GM21515 (cell line): ENCODE measurements at regions not wholly inside any gene's neighbourhood (a gene's known extent, or its start where the extent isn't known, plus 50 kb on each side); places are given as distances from the start of the nearest gene placed in this dataset.

Experiments used
- ATAC-seq: cut with Tn5 transposase; IDR thresholded peaks from one replicate; pipeline ENCODE4 v1.9.1; 2021; ENCODE audit not compliant: unreplicated experiment

DNA sequence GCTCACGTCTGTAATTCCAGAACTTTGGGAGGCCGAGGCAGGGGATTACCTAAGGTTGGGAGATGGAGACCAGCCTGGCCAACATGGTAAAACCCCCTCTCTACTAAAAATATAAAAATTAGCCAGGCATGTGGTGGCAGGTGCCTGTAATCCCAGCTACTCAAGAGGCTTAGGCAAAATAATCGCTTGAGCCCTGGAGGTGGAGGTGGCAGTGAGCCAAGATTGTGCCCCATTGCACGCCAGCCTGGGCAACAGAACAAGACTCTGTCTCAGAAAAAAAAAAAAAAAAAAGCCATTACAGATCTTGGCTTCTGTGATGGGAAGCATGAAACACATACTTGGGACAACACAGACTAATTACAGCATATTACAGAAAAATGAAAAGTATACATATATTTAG lies 1404.5 kb upstream of the SPRY2 start:
- no peak for ATAC-seq

DNA sequence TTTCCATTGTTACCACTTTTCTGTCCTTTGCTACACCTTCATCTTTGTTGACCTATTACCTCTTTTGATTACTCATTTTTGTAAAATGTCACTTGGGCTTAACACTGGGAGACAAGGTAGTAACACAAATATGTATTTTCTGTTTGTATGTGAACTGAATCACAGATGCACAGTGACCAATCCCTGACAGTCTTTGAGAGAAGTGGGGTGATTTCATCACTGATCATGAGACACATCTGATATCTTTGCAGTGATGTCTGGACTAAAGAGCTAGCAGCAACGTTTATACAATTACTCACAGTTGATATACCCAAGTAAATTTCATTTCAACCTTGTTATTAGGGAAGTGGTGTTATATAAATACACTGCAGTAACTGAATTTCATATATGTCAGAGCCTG lies 1397.4 kb upstream of the SPRY2 start:
- ATAC-seq = no peak

GRCh38 chr13:81726037-81726726 lies 1385.3 kb upstream of the SPRY2 start:
- no peak for ATAC-seq

GRCh38 chr13:81722456-81722855 lies 1381.5 kb upstream of the SPRY2 start:
- no peak for ATAC-seq

DNA sequence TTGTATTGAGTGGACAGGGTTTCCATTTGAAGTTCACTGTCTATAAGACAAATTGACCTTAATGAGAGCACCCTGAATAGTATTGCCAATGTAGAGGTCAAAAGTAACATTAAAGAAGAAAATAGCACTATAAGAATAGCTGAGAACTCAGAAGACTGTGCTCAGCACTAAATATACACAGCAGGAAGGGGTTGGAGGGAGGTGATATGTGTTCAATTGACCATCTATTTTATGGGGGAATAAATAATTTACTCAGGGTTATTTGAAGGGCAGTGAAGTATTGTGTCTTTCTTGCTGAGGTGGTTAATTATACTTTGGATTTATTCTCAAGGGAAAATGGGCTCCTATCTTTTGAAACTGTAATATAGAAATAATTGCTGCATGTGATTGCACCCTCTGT lies 1380.5 kb upstream of the SPRY2 start:
- ATAC-seq = no peak

DNA sequence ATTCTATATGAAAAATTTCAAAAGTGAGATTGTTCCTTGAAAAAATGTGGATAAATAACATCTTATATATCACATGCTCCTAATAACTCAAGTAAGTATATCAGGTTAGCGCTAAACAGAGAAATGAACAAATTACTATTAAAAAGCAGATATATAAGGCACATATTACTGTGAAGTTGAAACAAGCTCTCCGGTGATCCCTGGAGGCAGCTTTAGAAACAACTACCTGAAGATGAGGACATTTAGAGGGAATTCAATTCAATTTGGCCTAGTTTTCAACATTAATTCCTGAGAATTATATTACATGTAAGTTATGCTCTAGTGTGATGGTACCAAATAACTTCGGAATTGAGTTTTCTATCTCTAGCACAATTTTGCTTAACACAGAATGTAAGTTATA lies 1373.6 kb upstream of the SPRY2 start:
- ATAC-seq = no peak

GRCh38 chr13:81713201-81713600 lies 1372.3 kb upstream of the SPRY2 start:
- ATAC-seq = no peak

DNA sequence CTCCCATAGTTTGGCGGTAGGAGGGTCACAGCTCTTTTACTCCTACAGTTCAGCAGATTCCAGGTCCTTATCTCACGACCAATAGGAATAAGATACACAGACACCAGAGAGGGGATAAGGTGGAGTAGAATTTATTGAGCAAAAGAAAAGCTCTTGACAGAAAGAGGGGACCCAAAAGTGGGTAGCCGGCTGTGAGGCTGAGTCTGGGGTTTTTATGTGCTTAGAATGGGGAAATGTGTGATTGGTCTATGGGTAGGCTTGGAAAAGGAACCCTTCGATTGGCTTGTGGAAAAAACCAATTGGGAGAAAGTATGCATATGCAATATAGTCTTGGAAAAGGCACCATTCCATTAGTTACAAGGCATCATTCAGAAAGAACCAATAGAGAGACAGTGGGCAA lies 1356.9 kb upstream of the SPRY2 start:
- no peak for ATAC-seq

DNA sequence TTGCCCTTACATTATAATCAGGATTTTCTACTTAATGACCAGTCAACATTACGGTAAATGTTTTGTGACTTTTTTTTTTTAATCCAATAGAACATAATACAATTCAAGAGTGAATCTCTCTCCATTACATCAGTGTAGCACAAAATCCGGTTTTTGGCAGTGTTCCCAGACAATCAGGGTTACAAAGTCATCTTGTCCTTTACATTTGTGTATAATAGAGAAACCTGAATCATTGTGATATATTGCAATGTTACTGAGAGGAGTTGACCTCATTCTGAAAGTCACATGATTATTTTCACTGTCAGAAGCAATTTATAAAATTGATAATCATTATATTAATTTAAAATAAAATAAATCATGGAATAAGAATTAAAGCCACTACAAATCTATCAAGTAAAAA lies 1346.0 kb upstream of the SPRY2 start:
- ATAC-seq = no peak

DNA sequence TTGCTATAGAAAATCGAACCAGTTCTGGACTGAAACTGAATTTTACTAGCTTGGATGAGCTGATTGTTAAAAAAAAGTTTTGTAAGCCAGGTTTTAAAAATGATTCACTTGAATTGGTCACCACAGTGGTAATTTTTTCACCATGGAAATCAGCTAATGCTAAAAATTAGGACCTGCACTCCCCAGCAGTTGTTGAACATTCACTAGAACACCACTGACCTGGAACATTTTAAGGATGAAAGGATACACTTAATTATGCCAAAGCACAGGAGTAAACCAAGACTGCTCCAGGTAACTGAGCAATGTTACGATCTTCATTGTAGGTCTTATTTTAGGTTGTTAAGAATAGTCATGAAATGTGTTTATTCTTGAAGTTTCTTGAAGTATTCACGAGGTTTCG lies 1342.6 kb upstream of the SPRY2 start:
- ATAC-seq = no peak

GRCh38 chr13:81682081-81682630 lies 1341.2 kb upstream of the SPRY2 start:
- ATAC-seq = no peak

- no peak for ATAC-seq
Observed at GRCh38 chr13:81677857-81678256, 1336.9 kb upstream of the SPRY2 start.

DNA sequence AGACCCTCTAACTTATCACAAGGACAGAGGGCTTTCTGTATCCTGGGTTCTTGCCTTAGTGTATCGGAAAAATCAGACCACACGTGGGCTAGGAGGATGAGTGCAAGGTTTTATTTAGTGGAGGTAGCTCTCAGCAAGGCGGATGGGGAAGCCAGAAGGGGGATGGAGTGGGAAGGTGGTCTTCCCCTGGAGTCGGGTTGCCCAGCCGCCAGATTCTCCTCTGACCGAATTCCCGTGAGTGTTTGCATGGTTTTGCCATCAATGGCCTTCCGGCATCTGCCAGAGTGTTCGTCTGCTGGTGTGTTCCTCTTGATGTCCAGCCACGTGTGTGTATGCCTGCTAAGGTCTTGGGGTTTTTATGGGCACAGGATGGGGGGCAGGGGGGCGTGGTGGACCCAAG lies 1335.1 kb upstream of the SPRY2 start:
- no peak for ATAC-seq

DNA sequence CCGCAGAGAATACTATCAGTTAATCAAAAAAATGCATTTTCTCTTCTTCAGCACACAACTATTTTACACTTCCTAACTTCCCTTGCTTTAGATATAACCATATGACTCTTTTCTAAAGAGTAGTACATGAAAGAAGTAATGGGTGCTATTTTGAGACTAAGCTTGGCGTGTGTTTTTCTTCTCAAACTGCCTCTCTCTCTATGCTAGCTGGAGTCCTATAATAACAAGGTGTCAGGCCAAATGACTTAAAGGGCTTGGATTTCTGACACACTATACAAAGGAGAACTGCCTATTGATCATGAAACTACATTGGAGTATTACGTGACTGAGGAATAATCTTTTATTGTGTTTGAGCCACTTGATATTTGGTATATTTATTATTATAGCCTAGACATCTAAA lies 1330.1 kb upstream of the SPRY2 start:
- no peak for ATAC-seq

GRCh38 chr13:81670048-81670447 lies 1329.1 kb upstream of the SPRY2 start:
- ATAC-seq = no peak

DNA sequence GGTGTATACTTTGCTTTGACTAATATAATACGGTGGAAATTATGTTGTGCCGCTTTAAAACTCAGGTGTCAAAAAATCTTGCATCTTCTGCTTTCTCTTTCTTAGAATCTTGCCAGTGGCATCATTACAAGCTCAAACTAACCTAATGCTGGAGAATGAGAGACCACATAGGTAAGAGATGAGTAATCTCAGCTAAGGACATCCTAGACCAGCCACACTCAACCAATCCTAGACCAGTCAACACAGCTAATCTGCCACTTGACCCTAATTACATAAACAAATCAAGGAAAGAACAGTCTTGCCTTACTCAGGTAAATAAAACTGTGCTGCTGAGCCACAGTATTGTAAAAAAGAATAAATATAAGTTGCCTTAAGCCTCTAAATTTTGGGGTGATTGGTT lies 1323.9 kb upstream of the SPRY2 start:
- no peak for ATAC-seq

GRCh38 chr13:81659984-81660383 lies 1319.1 kb upstream of the SPRY2 start:
- no peak for ATAC-seq

GRCh38 chr13:81658598-81659370 lies 1317.9 kb upstream of the SPRY2 start:
- no peak for ATAC-seq

DNA sequence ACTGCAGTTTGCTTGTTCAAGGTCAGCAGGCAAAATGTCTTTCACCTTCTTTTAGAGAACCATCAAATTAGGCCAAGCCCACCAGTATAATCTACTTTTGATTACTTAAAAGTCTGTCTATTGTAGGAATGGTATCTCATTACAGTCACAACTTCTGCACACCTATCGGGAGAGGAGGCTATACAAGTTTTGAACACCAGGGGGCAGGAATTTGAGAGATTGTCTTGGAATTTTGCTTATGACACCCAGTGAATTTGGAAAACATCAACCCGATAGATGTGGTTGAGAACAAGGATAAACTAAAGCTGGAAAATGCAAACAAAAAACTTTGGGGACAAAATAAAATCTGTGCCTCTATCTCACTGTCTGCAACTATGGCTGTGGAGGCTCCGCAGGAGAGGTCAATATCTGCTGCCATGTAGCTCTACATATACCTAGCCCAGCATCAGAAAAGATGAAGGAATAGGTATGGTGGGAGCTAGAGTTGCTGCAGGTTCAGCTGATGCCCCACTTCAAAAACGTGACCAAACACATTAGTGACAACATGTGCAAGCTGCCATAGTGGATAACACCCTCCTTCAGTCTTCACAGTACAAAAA lies 1299.2 kb upstream of the SPRY2 start:
- no peak for ATAC-seq

DNA sequence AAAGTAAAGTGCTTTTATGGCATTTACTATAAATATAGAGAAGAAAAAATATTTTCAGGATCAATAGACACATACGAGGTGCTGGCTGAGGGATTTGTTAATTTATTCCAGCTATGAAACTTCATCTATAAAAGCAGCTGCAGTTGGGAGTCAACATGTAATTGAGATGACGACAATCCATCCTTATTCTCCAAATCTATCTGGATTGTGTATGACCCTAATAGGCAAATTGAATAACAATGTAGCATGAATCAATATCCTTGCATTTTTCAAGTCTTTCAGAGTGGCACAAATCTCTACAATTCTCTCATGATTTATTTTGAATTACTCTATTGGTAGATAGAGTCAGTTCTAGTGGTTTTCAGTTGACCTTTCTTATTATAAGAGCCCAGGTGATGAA lies 1296.5 kb upstream of the SPRY2 start:
- ATAC-seq = no peak

DNA sequence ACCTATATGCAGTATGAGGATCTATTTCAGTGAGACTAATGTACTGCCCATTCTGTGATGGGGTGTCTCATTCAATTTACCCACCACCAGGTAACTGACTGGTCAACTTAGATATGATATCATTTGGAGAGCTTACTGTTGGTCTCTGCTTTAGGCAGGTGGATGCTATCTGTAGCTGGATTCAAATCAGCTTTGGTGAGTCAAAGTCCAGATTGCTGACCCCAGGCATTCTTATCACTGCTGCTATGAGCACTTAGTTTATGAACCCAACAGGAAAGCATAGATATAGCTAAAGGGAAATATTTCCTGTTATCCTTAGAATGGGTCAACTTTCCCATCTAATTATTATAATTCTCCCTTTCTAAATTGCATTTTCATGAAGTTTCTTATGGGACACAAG lies 1295.2 kb upstream of the SPRY2 start:
- ATAC-seq = no peak

GRCh38 chr13:81615031-81615430 lies 1274.1 kb upstream of the SPRY2 start:
- no peak for ATAC-seq
